ENCODE measurements at regions not wholly inside any gene's neighbourhood (a gene's known extent, or its start where the extent isn't known, plus 50 kb on each side); places are given as distances from the start of the nearest gene placed in this dataset.

- H3K79me2 ChIP-seq (ENCODE audit: insufficient read depth, low read length), result no peaks in the 10 kb centered on the region
- H3K27ac ChIP-seq (ENCODE audit: low read depth, low read length, poor library complexity, severe bottlenecking), result no peak overlapping the region
- no peak overlapping the region for H3K4me2 ChIP-seq (ENCODE audit: low read length)
- H4K20me1 ChIP-seq (ENCODE audit: insufficient read depth, low read length), result no peaks in the 10 kb centered on the region
- H3K9me3 ChIP-seq (ENCODE audit: low read length), result no peaks in the 10 kb centered on the region
- no peaks in the 10 kb centered on the region for H3K4me1 ChIP-seq (ENCODE audit: insufficient read depth, low read length, severe bottlenecking)
- H3K27me3 ChIP-seq (ENCODE audit: insufficient read depth, low read length), result no peaks in the 10 kb centered on the region
- H3K9ac ChIP-seq (ENCODE audit: low read length), result no peak overlapping the region
- H3K36me3 ChIP-seq (ENCODE audit: insufficient read depth, low read length), result no peaks in the 10 kb centered on the region
- H3K4me3 ChIP-seq (ENCODE audit: low read depth, low read length, poor library complexity, severe bottlenecking), result no peak overlapping the region
- H2AFZ ChIP-seq (ENCODE audit: low read length), result no peak overlapping the region
- TF ChIP-seq CTCF (IDR thresholded peaks at IDR 0.05; ENCODE audit: low read length) (no peak), EZH2 (IDR thresholded peaks at IDR 0.05; ENCODE audit: borderline replicate concordance, low read length) (no peak)
- H3F3A ChIP-seq (ENCODE audit: insufficient read depth, low read length), result no peaks in the 10 kb centered on the region
- no peaks in the 10 kb centered on the region for H3K9me2 ChIP-seq (ENCODE audit: low read depth, low read length)
These were observed 169.9 kb downstream of the DCK start for GRCh38 chr4:71163317-71163716.

GRCh38 chr4:71167083-71167482, 171.7 kb upstream of the SLC4A4 start:
- H3K27me3 ChIP-seq (ENCODE audit: insufficient read depth, low read length), result no peaks in the 10 kb centered on the region
- no peak overlapping the region for H3K9ac ChIP-seq (ENCODE audit: low read length)
- H3K4me1 ChIP-seq (ENCODE audit: insufficient read depth, low read length, severe bottlenecking), result no peaks in the 10 kb centered on the region
- no peak overlapping the region for H3K4me2 ChIP-seq (ENCODE audit: low read length)
- TF ChIP-seq EZH2 (IDR thresholded peaks at IDR 0.05; ENCODE audit: borderline replicate concordance, low read length), result no peak
- TF ChIP-seq CTCF (IDR thresholded peaks at IDR 0.05; ENCODE audit: low read length), result no peak
- H4K20me1 ChIP-seq (ENCODE audit: insufficient read depth, low read length), result no peaks in the 10 kb centered on the region
- no peak overlapping the region for H2AFZ ChIP-seq (ENCODE audit: low read length)
- H3K79me2 ChIP-seq (ENCODE audit: insufficient read depth, low read length), result no peaks in the 10 kb centered on the region
- H3K9me3 ChIP-seq (ENCODE audit: low read length), result no peaks in the 10 kb centered on the region
- H3K27ac ChIP-seq (ENCODE audit: low read depth, low read length, poor library complexity, severe bottlenecking), result no peak overlapping the region
- H3K9me2 ChIP-seq (ENCODE audit: low read depth, low read length), result no peaks in the 10 kb centered on the region
- H3K4me3 ChIP-seq (ENCODE audit: low read depth, low read length, poor library complexity, severe bottlenecking), result no peak overlapping the region
- H3F3A ChIP-seq (ENCODE audit: insufficient read depth, low read length), result no peaks in the 10 kb centered on the region
- H3K36me3 ChIP-seq (ENCODE audit: insufficient read depth, low read length), result no peaks in the 10 kb centered on the region

GRCh38 chr4:71171592-71171991, 167.2 kb upstream of the SLC4A4 start:
- Histone ChIP-seq H3K36me3 (ENCODE audit: insufficient read depth, low read length) (no peaks in the 10 kb centered on the region), H3K9me3 (ENCODE audit: low read length) (no peaks in the 10 kb centered on the region), H3K27me3 (ENCODE audit: insufficient read depth, low read length) (no peaks in the 10 kb centered on the region), H2AFZ (ENCODE audit: low read length) (no peak overlapping the region), H3K79me2 (ENCODE audit: insufficient read depth, low read length) (no peaks in the 10 kb centered on the region), H3K9me2 (ENCODE audit: low read depth, low read length) (no peaks in the 10 kb centered on the region), H3K4me3 (ENCODE audit: low read depth, low read length, poor library complexity, severe bottlenecking) (no peak overlapping the region), H3K4me1 (ENCODE audit: insufficient read depth, low read length, severe bottlenecking) (no peaks in the 10 kb centered on the region), H4K20me1 (ENCODE audit: insufficient read depth, low read length) (no peaks in the 10 kb centered on the region), H3F3A (ENCODE audit: insufficient read depth, low read length) (no peaks in the 10 kb centered on the region), H3K4me2 (ENCODE audit: low read length) (no peak overlapping the region), H3K27ac (ENCODE audit: low read depth, low read length, poor library complexity, severe bottlenecking) (no peak overlapping the region), H3K9ac (ENCODE audit: low read length) (no peak overlapping the region)
- TF ChIP-seq CTCF (IDR thresholded peaks at IDR 0.05; ENCODE audit: low read length) (no peak), EZH2 (IDR thresholded peaks at IDR 0.05; ENCODE audit: borderline replicate concordance, low read length) (no peak)

All from OCI-LY1 (cell line).